Neural progenitor cell (in vitro differentiated cells): ENCODE measurements at regions not wholly inside any gene's neighbourhood (a gene's known extent, or its start where the extent isn't known, plus 50 kb on each side); places are given as distances from the start of the nearest gene placed in this dataset.

Source experiments
- DNase-seq: peaks from one replicate; pipeline ENCODE4 v3.0.0-alpha.2; 2016; ENCODE audit warnings: low spot score
- H2AFZ ChIP-seq: fragments of 200-600 bp; sonication (generic); replicated peaks from 2 replicates; pipeline ENCODE4 v1.6.1; 2016; ENCODE audit warnings: antibody characterized with exemption
- H3F3A ChIP-seq: fragments of 200-600 bp; sonication (generic); 2 replicates; pipeline ENCODE4 v1.6.1; 2016; ENCODE audit warnings: antibody characterized with exemption, low read depth
- H3K27ac ChIP-seq: fragments of 200-600 bp; sonication (generic); 2 replicates; pipeline ENCODE4 v1.5.1; 2016; ENCODE audit warnings: mild to moderate bottlenecking
- H3K27me3 ChIP-seq: fragments of 200-600 bp; sonication (generic); 2 replicates; pipeline ENCODE4 v1.6.1; 2016; ENCODE audit warnings: mild to moderate bottlenecking, moderate library complexity
- H3K36me3 ChIP-seq: fragments of 200-600 bp; sonication (generic); 2 replicates; pipeline ENCODE4 v1.5.1; 2016
- H3K4me1 ChIP-seq: fragments of 200-600 bp; sonication (generic); 2 replicates; pipeline ENCODE4 v1.6.1; 2016; ENCODE audit warnings: mixed run types
- H3K4me2 ChIP-seq: fragments of 200-600 bp; sonication (generic); 2 replicates; pipeline ENCODE4 v1.6.1; 2016
- H3K4me3 ChIP-seq: fragments of 200-600 bp; sonication (generic); 2 replicates; pipeline ENCODE4 v1.5.1; 2016
- H3K79me2 ChIP-seq: fragments of 200-600 bp; sonication (generic); 2 replicates; pipeline ENCODE4 v1.6.1; 2016; ENCODE audit warnings: low read depth
- H3K9ac ChIP-seq: fragments of 200-600 bp; sonication (generic); 2 replicates; pipeline ENCODE4 v1.6.1; 2016
- H3K9me3 ChIP-seq: fragments of 200-600 bp; sonication (generic); 2 replicates; pipeline ENCODE4 v1.5.1; 2016; ENCODE audit warnings: low read depth
- H4K20me1 ChIP-seq: fragments of 200-600 bp; sonication (generic); 2 replicates; pipeline ENCODE4 v1.6.1; 2016; ENCODE audit warnings: low read depth
- H3K27ac Mint-ChIP-seq: 3 replicates; pipeline ENCODE4 v1.8.0; 2021; ENCODE audit warnings: mixed read lengths
- H3K27me3 Mint-ChIP-seq: 2 replicates; pipeline ENCODE4 v1.8.0; 2022; ENCODE audit warnings: low read depth, mild to moderate bottlenecking, inconsistent platforms, moderate library complexity, mixed read lengths; ENCODE audit not compliant: insufficient read depth
- H3K36me3 Mint-ChIP-seq: 3 replicates; pipeline ENCODE4 v1.8.0; 2021; ENCODE audit warnings: mixed read lengths
- H3K4me1 Mint-ChIP-seq: 3 replicates; pipeline ENCODE4 v1.8.0; 2021; ENCODE audit warnings: mixed read lengths
- H3K4me3 Mint-ChIP-seq: 3 replicates; pipeline ENCODE4 v1.8.0; 2021; ENCODE audit warnings: mild to moderate bottlenecking, moderate library complexity, mixed read lengths
- H3K9me3 Mint-ChIP-seq: 3 replicates; pipeline ENCODE4 v1.8.0; 2020; ENCODE audit warnings: mixed read lengths
- EZH2 ChIP-seq: fragments of 200-600 bp; sonication (generic); IDR thresholded peaks from 2 replicates; pipeline ENCODE4 v1.6.1; 2017; ENCODE audit warnings: antibody characterized with exemption, mild to moderate bottlenecking, moderate library complexity
- EZH2phosphoT487 ChIP-seq: fragments of 200-600 bp; sonication (generic); IDR thresholded peaks from 2 replicates; pipeline ENCODE4 v1.6.1; 2017; ENCODE audit warnings: antibody characterized with exemption
- TF ChIP-seq, protein P1 (sequence below): fragments of 200-600 bp; sonication (generic); IDR thresholded peaks from 2 replicates; pipeline ENCODE4 v1.5.1; 2017; ENCODE audit warnings: antibody characterized with exemption, mild to moderate bottlenecking

DNA sequence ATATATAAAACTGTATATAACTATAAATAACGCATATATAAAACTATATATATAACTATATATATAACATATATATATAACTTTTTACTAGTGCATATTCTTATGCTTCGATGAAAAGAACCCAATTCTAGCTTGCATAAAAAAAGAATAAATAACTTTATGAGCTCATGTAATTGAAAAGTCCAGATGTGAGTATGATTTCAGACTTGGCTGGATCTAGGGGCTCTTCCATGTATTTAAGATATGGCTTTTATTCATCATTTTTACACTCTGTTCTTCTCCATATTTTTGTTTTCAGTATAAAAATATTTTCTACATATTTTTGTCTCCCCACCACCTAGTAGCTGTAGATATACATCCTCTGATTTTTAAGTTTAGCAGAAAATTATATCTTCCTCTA, 417.5 kb downstream of the CDH11 start:
- Histone ChIP-seq H3K4me2 (no peak overlapping the region), H3K9me3 (no peaks in the 10 kb centered on the region), H3F3A (no peaks in the 10 kb centered on the region), H3K9ac (no peak overlapping the region), H3K36me3 (no peaks in the 10 kb centered on the region), H3K27ac (no peak overlapping the region), H4K20me1 (no peaks in the 10 kb centered on the region), H3K4me1 (no peaks in the 10 kb centered on the region), H2AFZ (no peak overlapping the region), H3K79me2 (no peaks in the 10 kb centered on the region), H3K27me3 (no peaks in the 10 kb centered on the region), H3K4me3 (no peak overlapping the region)
- TF ChIP-seq EZH2phosphoT487 = no peak
- no peak for TF ChIP-seq EZH2
- TF ChIP-seq, protein P1, sequence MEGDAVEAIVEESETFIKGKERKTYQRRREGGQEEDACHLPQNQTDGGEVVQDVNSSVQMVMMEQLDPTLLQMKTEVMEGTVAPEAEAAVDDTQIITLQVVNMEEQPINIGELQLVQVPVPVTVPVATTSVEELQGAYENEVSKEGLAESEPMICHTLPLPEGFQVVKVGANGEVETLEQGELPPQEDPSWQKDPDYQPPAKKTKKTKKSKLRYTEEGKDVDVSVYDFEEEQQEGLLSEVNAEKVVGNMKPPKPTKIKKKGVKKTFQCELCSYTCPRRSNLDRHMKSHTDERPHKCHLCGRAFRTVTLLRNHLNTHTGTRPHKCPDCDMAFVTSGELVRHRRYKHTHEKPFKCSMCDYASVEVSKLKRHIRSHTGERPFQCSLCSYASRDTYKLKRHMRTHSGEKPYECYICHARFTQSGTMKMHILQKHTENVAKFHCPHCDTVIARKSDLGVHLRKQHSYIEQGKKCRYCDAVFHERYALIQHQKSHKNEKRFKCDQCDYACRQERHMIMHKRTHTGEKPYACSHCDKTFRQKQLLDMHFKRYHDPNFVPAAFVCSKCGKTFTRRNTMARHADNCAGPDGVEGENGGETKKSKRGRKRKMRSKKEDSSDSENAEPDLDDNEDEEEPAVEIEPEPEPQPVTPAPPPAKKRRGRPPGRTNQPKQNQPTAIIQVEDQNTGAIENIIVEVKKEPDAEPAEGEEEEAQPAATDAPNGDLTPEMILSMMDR = no peak
- Mint-ChIP-seq H3K9me3 (no peaks in the 10 kb centered on the region), H3K4me3 (no peak overlapping the region), H3K27ac (no peak overlapping the region), H3K36me3 (no peaks in the 10 kb centered on the region), H3K27me3 (no peaks in the 10 kb centered on the region), H3K4me1 (no peaks in the 10 kb centered on the region)
- no peak for DNase-seq

DNA sequence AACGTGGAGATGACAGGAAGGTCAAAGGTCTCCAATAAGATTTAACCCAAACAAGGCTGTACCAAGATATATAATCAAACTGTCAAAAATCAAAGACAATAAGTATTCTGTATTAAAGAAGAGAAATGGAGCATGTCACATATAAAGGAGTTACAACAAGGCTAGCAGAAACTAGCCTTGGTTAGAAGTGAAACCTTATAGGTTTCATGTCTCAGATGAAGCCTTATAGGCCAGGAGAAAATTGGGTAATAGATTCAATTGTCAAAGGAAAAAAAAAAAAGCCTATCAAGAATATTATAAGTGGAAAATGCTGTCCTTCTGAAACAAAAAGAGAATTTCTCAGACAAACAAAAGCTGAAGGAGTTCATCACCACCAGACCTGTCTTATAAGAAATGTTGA, 419.4 kb downstream of the CDH11 start:
- Histone ChIP-seq H3K4me2 (no peak overlapping the region), H3K27ac (no peak overlapping the region), H2AFZ (no peak overlapping the region), H3K36me3 (no peaks in the 10 kb centered on the region), H3F3A (no peaks in the 10 kb centered on the region), H4K20me1 (no peaks in the 10 kb centered on the region), H3K27me3 (no peaks in the 10 kb centered on the region), H3K4me1 (no peaks in the 10 kb centered on the region), H3K9me3 (no peaks in the 10 kb centered on the region), H3K4me3 (no peak overlapping the region), H3K9ac (no peak overlapping the region), H3K79me2 (no peaks in the 10 kb centered on the region)
- TF ChIP-seq EZH2phosphoT487 (no peak), EZH2 (no peak)
- TF ChIP-seq, protein P1 = no peak
- no peaks in the 10 kb centered on the region for H3K36me3 Mint-ChIP-seq
- DNase-seq = no peak
- H3K27me3 Mint-ChIP-seq = no peaks in the 10 kb centered on the region
- H3K27ac Mint-ChIP-seq = no peak overlapping the region
- no peaks in the 10 kb centered on the region for H3K9me3 Mint-ChIP-seq
- H3K4me3 Mint-ChIP-seq = no peak overlapping the region
- H3K4me1 Mint-ChIP-seq = peaks cover 8% of the 10 kb centered on the region

DNA sequence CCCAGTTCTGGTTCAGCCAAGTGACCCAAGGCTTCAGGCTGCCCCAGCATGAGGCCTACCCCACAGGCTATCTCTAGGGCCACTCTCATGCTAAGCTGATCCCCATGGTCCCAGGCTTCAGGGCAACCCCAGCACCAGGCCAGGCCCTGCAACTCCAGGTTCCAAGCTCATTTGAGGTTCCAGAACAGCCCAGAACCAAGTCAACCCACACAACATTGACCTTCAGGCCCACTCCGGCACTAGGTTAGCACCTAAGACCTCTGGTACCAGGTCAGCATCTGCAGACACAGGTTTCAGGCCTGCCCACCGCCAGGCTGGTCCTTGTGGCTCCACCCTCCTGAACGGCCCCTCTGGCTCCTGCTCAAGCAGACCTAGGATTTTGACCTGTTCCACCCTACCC, 421.2 kb downstream of the CDH11 start:
- H3K4me3 Mint-ChIP-seq = no peak overlapping the region

More for the DNA sequence above, 421.2 kb downstream of the CDH11 start:
- Mint-ChIP-seq H3K4me1 (peaks cover 9% of the 10 kb centered on the region), H3K9me3 (no peaks in the 10 kb centered on the region), H3K27ac (no peak overlapping the region), H3K27me3 (no peaks in the 10 kb centered on the region), H3K36me3 (no peaks in the 10 kb centered on the region)
- Histone ChIP-seq H3K9me3 (no peaks in the 10 kb centered on the region), H3K79me2 (no peaks in the 10 kb centered on the region), H2AFZ (no peak overlapping the region), H3K4me3 (no peak overlapping the region), H3F3A (no peaks in the 10 kb centered on the region), H3K9ac (no peak overlapping the region), H3K4me2 (no peak overlapping the region), H4K20me1 (no peaks in the 10 kb centered on the region), H3K36me3 (no peaks in the 10 kb centered on the region), H3K4me1 (no peaks in the 10 kb centered on the region), H3K27ac (no peak overlapping the region), H3K27me3 (no peaks in the 10 kb centered on the region)
- TF ChIP-seq, protein P1 = no peak
- TF ChIP-seq EZH2phosphoT487 (no peak), EZH2 (no peak)
- no peak for DNase-seq
